Stimulated activated CD4-positive, alpha-beta T cell treated with anti-CD3 and anti-CD28 coated beads, Interleukin-15, amount 100 ng/mL, for 1 hour (primary cell): ENCODE measurements at regions not wholly inside any gene's neighbourhood (a gene's known extent, or its start where the extent isn't known, plus 50 kb on each side); places are given as distances from the start of the nearest gene placed in this dataset.
"Not testable (repeated sequence)": the region's sequence is repeated elsewhere in the genome, so short reads cannot be mapped to it uniquely, and the experiment has no call there.

Experiments used
- DNase-seq, 2 donors: peaks; one replicate each; pipeline ENCODE4 v3.0.0-alpha.2; 2020; ENCODE audit warnings: low read depth in 1 of 2, low spot score in 1 of 2

DNA sequence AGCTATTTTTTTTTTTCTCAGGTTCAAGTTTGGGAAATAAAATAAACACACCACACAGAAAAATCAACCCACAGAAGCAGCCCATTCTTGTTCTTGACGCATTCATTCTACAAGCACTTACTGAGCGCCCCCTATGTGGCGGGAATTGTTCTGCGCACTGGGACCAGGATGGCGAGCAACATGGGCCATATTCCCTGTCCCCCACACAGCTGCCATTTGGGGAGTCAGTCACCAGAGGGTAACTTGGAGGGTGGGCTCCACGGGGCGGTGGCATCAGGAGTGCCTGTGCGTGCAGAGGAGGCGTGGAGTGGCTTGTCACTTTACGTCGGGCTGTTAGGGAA is 185.0 kb upstream of the PDE10A start:
- DNase-seq, result no peak

- DNase-seq, result no peak
Measured at GRCh38 chr6:165847407-165848085, 184.5 kb upstream of the PDE10A start.

- DNase-seq, result no peak
Measured at GRCh38 chr6:165846123-165846966, 183.3 kb upstream of the PDE10A start.

- DNase-seq, result no peak
Measured at GRCh38 chr6:165845493-165845892, 182.5 kb upstream of the PDE10A start.

DNA sequence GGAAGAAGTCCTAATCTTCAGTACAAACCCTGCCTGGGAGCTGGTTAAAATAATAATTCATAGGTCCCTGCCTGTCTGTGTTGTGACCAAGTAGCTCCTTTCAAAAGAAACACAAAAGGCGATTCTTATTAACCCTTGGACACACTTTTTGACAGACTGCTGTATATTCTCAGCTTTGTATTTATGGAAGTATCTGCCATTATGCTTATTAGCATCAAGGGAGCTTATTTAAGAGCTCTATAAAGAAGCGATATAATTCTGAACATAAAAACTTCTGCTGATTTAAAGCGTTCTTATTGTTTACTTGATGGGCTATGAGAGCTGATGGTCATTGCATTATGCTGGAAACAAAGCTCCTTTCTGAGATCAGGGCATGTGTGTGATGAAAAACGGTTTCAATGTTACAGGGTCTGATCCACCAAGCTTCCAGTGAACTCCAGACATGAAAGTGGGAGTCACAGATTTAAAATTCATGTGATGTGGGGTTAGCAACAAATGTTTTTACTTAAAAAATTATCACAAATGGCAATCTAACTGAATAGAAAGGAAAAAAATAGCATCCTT is 181.8 kb upstream of the PDE10A start:
- DNase-seq, result no peak

- no peak for DNase-seq
Measured at GRCh38 chr6:165844232-165844631, 181.2 kb upstream of the PDE10A start.

GRCh38 chr6:165843568-165844113 is 180.6 kb upstream of the PDE10A start:
- DNase-seq, result no peak

DNA sequence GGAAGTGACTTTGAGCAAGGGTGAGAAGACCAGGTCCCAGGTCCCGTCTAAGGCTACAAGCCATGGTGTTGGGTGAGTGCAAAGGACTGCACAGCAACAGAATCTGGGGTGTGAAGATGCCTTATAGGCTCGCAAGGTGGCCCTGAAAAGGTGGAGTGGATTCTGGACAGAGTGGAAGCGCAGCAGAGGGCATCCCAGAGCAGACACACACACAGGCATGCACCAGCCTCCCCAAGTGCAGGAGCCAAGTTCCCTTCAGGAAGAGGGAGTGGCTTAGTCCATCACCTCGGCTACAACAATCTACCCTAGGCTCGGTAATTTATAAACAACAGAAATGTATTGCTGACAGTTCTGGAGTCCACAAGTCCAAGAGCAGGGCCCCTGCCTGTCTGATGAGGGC is 180.1 kb upstream of the PDE10A start:
- no peak for DNase-seq

DNA sequence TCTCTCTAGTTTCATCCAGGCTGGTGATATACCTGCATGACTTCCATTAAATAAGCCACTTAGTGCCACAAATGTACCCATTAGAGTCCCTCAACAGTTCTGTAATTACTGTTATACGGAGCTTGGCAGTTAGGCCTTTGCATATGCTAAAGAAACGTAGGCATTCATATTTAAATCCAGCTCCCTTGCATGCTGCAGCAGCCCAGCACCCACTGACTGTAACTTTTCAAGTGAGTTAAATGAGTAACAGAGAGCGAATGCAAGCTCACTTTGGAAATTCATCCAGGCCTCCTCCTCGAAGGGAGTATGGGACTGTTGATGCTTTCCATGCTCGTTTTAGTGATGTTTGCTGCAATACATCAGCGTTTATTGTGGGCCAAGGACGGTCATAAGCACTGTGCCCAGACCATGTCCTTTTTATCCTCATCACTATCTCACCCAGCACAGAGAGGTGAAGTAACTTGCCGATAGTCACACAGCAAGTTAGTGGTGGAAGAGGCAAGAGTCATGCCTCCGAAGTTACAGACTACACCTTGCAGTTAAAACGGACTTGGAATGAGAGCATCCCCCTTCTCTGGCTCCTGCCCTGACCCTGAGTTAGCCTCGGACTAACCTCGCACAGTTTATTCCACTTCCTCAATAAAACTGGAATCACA is 179.4 kb upstream of the PDE10A start:
- no peak for DNase-seq

- DNase-seq, result no peak
Measured at GRCh38 chr6:165841153-165841558, 178.1 kb upstream of the PDE10A start.

- DNase-seq, result no peak
Measured at GRCh38 chr6:165837948-165838745, 175.1 kb upstream of the PDE10A start.

DNA sequence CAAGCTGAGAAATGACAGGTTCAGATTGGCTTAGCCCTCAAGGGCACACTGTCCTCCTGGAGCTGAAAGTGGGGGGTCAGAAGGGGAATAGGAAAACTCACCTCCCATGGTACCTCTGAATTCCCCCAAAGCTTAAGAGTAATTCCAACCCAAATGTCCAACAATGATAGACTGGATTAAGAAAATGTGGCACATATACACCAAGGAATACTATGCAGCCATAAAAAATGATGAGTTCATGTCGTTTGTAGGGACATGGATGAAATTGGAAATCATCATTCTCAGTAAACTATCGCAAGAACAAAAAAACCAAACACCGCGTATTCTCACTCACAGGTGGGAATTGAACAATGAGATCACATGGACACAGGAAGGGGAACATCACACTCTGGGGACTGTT is 173.6 kb upstream of the PDE10A start:
- DNase-seq, result not testable (repeated sequence)

DNA sequence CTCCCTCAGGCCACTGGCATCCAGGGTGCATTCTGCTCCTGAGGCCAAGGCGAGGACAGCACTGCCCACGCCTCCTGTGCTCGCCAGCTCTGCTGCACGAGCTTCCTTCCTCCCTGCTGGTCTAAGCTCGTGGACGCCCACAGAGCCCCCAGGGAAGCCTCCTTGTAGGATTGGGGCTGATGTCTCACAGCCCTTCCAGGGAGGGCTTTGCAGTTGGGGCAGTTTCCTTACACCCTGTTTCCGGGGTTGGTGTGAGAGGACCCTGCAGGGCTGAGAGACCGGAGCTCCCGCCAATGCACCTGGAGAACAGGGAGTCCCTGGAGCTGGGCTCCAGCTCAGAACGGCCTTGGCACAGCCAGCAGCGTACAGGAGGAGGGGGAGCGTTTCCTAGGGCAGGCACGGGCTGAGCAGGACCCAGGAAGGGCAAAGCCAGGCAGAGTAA is 172.4 kb upstream of the PDE10A start:
- no peak for DNase-seq

DNA sequence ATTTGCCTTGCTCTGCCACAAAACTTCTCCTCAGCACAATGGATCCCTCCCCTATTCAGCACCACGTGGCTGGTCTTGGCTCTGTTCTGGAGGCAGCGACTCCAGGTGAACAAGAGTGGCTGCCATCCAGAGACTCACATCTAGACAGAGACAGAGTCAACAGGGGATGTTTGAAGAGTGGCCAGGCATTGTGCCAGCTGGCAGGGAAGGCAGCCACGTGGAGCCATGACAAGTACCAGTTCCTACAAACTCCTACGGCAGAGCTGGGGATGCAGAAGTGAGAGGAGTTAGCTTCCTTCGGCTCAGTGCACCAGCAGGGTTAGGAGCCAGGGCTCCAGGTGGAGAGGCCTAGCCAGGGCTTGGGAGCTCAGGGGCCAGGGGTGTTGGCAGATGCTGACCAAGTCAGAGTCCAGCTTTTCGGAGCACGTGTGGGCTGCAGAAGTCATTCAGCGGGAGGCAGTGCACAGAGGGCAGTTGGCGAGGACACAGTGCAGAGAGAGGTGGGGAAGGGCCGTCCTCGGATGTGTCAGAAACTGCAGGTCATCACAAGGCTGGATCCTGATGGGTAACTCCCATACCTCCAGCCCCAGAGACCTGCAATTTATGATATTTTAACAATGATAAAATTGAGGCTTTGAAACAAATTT is 171.7 kb upstream of the PDE10A start:
- DNase-seq, result no peak

DNA sequence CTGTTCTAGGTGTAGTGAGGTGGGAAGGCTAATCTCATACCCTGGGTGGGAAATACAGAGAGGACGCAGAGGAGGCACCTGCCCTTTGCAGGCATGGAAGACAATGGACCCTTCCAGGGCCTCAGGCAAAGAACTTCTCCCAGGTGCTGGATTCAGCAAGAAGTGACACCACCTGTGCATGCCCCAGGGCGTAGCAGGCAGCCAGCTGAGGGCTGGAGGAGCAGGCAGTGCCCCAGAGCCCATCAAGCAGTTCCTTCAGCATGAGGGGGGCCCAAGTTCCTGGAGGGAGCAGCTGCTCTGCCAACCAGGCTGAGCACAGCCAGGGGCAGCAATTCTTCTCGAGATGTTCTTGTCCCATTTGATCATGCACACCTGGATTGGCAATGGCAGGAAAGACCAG is 170.3 kb upstream of the PDE10A start:
- no peak for DNase-seq

- no peak for DNase-seq
Measured at GRCh38 chr6:165831812-165832510, 168.9 kb upstream of the PDE10A start.

- no peak for DNase-seq
Measured at GRCh38 chr6:165830761-165831160, 167.7 kb upstream of the PDE10A start.

DNA sequence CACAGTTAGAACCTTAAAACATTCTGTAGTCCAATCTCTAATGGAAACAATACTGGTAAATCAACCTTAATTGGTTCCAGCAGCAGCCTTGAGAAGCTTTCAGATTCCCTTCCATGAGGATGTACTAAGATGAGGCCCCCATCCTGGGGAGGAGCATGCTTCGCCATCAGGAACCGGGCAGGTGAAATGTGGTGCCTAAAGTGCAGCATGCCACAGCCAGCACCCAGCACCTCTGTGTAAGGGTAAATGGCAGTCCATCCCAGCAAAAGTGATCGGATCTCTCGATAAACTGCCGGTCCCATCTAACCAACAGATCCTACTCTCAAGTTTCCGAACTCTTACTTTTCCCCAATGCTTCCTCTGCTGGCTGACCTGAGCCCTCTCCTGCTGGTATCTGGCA is 166.3 kb upstream of the PDE10A start:
- DNase-seq, result no peak

DNA sequence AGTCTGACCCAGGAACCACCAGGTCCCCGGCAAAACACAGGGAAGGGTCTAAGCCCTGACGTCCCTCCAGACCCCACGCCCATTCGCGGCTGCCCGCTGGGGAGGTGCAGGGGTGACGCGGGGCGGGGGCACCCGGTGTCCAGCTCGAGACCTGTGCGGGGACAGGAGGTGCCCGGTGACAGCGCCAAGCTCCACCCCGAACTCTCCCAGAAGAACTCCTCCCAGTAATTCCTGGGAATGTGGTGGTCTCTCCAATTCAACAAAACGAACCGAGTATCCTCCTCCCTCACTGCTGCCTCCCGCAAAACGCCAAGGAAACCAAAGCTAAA is 164.1 kb upstream of the PDE10A start:
- DNase-seq, result no peak
